ENCODE measurements at regions not wholly inside any gene's neighbourhood (a gene's known extent, or its start where the extent isn't known, plus 50 kb on each side); places are given as distances from the start of the nearest gene placed in this dataset.

DNA sequence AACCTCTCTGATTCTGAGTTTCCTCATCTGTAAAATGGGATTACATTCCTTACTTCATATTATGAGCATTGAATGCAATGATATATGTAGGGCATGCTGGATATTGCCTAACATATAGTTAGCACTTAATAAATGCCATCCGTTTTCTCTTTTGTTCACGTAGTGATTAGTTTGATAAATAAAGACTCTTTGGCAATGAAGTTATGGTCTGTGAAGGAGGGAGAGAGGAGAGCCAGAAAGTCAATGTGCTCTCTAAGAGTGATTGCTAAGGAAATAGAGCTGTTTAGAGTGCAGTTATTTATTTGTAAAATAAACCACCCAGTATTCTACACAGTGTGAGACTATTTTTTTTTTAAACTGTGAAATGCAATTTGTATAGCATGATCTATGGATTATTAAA lies 207.9 kb upstream of the E2F8 start:
- Histone ChIP-seq H3K9ac (ENCODE audit: low read depth, low read length) (no peak overlapping the region), H2BK120ac (ENCODE audit: low read depth, low read length) (no peak overlapping the region), H2BK15ac (ENCODE audit: low read depth, low read length) (no peak overlapping the region), H4K5ac (ENCODE audit: low read depth, low read length) (no peak overlapping the region), H3K79me1 (ENCODE audit: low read depth in 1 of 2, low read length in 2 of 2) (no peaks in the 10 kb centered on the region), H3K4me1 (ENCODE audit: control insufficient read depth, insufficient read depth, low read length) (no peaks in the 10 kb centered on the region), H2AK9ac (replicated peaks; ENCODE audit: low read depth, low read length, poor library complexity) (no peak overlapping the region), H3K56ac (ENCODE audit: extremely low read depth, insufficient read depth, low read length) (no peak overlapping the region), H3K23ac (ENCODE audit: low read depth, low read length) (no peak overlapping the region), H4K20me1 (ENCODE audit: insufficient read depth, low read length) (no peaks in the 10 kb centered on the region), H3K27me3 (ENCODE audit: control insufficient read depth, insufficient read depth, low read length) (peaks cover 15% of the 10 kb centered on the region), H3K9me3 (ENCODE audit: control insufficient read depth, insufficient read depth, low read length) (no peaks in the 10 kb centered on the region), H4K8ac (ENCODE audit: low read depth in 2 of 2, low read length in 2 of 2) (no peak overlapping the region), H3K14ac (replicated peaks; ENCODE audit: low read depth, low read length) (no peak overlapping the region), H3K4me2 (ENCODE audit: low read depth, low read length) (no peak overlapping the region), H3K36me3 (ENCODE audit: control insufficient read depth, insufficient read depth, low read length) (no peaks in the 10 kb centered on the region), H3K4me3 (ENCODE audit: insufficient read depth, low read depth, low read length) (no peak overlapping the region), H3K27ac (ENCODE audit: insufficient read depth, low read length) (no peak overlapping the region), H3K9me1 (ENCODE audit: insufficient read depth, low read length) (peaks cover 3% of the 10 kb centered on the region; the same call in 1 of the 2 replicates), H4K91ac (ENCODE audit: insufficient read depth, low read depth, low read length) (no peak overlapping the region), H3K4ac (ENCODE audit: low read depth, low read length) (no peak overlapping the region), H2AFZ (replicated peaks; ENCODE audit: low read length, poor library complexity) (no peak overlapping the region), H2BK5ac (ENCODE audit: low read depth, low read length, poor library complexity, severe bottlenecking) (no peak overlapping the region), H2BK20ac (ENCODE audit: low read depth, low read length) (no peak overlapping the region), H2AK5ac (ENCODE audit: low read depth, low read length) (no peak overlapping the region), H3K18ac (ENCODE audit: low read depth, low read length) (no peak overlapping the region)
- WGBS, 2 experiments (ENCODE audit: extremely low coverage in 2 of 2, insufficient read length in 1 of 2) = no CpG with 5 or more reads among the region's 2 CpGs
- ChIA-PET CTCF (interaction anchor here (0.6 kb wide), 1 partner anchor 175 kb away, joined by 7 read pairs; no protein-coding TSS in a partner anchor), POLR2A (ENCODE audit: unreplicated experiment) (no interaction called here)
- DNase-seq (no peak), ATAC-seq (ENCODE audit: low read depth) (no peak)
- no TSS peak for BruUV-seq (replicated peaks)
- no peak for TF ChIP-seq MAZ (IDR thresholded peaks at IDR 0.05; ENCODE audit: borderline replicate concordance, low read depth, low read length)
- TF ChIP-seq, protein P1, sequence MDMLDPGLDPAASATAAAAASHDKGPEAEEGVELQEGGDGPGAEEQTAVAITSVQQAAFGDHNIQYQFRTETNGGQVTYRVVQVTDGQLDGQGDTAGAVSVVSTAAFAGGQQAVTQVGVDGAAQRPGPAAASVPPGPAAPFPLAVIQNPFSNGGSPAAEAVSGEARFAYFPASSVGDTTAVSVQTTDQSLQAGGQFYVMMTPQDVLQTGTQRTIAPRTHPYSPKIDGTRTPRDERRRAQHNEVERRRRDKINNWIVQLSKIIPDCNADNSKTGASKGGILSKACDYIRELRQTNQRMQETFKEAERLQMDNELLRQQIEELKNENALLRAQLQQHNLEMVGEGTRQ (IDR thresholded peaks at IDR 0.05; ENCODE audit: low read depth, low read length) = no peak
- no peak for TF ChIP-seq MXI1 (IDR thresholded peaks at IDR 0.05; ENCODE audit: borderline replicate concordance, low read depth, low read length)
- no peak for TF ChIP-seq NFE2L2 (IDR thresholded peaks at IDR 0.05; ENCODE audit: low read depth, low read length)
- in situ Hi-C loops (cut with MboI; ENCODE audit: low sequenced_read_pairs) = no loop called here
- dilution Hi-C loops (cut with HindIII; ENCODE audit: low sequenced_read_pairs, unreplicated experiment) = no loop called here
- intact Hi-C loops (cut with micrococcal nuclease) = no loop called here
